ENCODE measurements at regions not wholly inside any gene's neighbourhood (a gene's known extent, or its start where the extent isn't known, plus 50 kb on each side); places are given as distances from the start of the nearest gene placed in this dataset.
A peak's percentile ranks its signal among the peaks of the same experiment; 100 is the strongest.

DNA sequence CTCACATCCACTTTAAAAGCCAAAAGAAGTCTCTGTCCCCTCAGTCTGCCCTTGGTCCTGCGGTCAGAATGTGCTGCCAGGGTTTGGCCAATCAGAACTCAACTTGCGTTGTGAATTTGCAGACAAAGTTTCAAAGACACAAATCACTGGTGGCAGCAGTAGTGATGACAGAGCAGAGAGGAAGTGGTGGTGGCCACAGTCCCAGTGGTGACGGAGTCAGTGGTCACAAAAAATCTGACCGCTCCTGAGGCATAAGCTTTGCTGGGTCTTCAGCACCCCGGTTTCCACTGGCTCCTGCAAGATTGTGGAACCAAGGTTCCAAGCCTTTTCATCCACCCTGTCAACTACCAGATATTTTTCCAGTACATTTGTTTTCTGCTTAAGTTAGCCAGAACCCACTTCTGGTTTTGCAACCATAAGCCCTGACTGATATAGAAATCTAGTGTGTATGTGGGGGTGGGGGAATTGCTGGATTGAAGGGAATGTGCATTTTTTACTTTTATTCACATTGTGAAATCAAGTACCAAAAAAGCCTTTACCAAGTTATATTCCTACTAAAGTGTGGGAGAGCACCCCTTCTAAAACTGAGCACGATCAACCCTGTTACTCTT, 112.3 kb downstream of the TMPRSS5 start:
- TF ChIP-seq EZH2 (IDR thresholded peaks at IDR 0.05; ENCODE audit: insufficient read depth, low read length), result no peak
- TF ChIP-seq, protein P1, sequence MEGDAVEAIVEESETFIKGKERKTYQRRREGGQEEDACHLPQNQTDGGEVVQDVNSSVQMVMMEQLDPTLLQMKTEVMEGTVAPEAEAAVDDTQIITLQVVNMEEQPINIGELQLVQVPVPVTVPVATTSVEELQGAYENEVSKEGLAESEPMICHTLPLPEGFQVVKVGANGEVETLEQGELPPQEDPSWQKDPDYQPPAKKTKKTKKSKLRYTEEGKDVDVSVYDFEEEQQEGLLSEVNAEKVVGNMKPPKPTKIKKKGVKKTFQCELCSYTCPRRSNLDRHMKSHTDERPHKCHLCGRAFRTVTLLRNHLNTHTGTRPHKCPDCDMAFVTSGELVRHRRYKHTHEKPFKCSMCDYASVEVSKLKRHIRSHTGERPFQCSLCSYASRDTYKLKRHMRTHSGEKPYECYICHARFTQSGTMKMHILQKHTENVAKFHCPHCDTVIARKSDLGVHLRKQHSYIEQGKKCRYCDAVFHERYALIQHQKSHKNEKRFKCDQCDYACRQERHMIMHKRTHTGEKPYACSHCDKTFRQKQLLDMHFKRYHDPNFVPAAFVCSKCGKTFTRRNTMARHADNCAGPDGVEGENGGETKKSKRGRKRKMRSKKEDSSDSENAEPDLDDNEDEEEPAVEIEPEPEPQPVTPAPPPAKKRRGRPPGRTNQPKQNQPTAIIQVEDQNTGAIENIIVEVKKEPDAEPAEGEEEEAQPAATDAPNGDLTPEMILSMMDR (IDR thresholded peaks at IDR 0.05; ENCODE audit: insufficient read depth, low read depth, low read length), result no peak
- FAIRE-seq, result no peak
- H3K4me3 ChIP-seq (ENCODE audit: insufficient read depth, low read depth, low read length), result no peak overlapping the region
- Mint-ChIP-seq H3K9me3 (ENCODE audit: unreplicated experiment) (peaks cover 8% of the 10 kb centered on the region), H3K27ac (ENCODE audit: unreplicated experiment) (no peak overlapping the region), H3K4me3 (ENCODE audit: unreplicated experiment) (no peak overlapping the region), H3K27me3 (ENCODE audit: low read depth, unreplicated experiment) (peaks cover 14% of the 10 kb centered on the region), H3K4me1 (ENCODE audit: low read depth, unreplicated experiment) (no peaks in the 10 kb centered on the region), H3K36me3 (ENCODE audit: low read depth, unreplicated experiment) (no peaks in the 10 kb centered on the region)
- no peaks in the 10 kb centered on the region for H3K27me3 ChIP-seq (ENCODE audit: insufficient read depth, low read length)
- peak; percentile 42 for DNase-seq (ENCODE audit: low read depth)
- no peaks in the 10 kb centered on the region for H3K79me2 ChIP-seq (ENCODE audit: insufficient read depth, low read length)
- no peak overlapping the region for H3K4me2 ChIP-seq (ENCODE audit: low read length)
- H3K9me3 ChIP-seq (ENCODE audit: insufficient read depth, low read depth, low read length), result peaks cover 3% of the 10 kb centered on the region
- no peaks in the 10 kb centered on the region for H4K20me1 ChIP-seq (ENCODE audit: insufficient read depth, low read length)
- no peak overlapping the region for H3K9ac ChIP-seq (ENCODE audit: low read length)
- H3K4me1 ChIP-seq (ENCODE audit: insufficient read depth, low read length), result no peaks in the 10 kb centered on the region
- no peak overlapping the region for H2AFZ ChIP-seq (ENCODE audit: low read depth, low read length)
- no peak overlapping the region for H3K27ac ChIP-seq (ENCODE audit: low read depth, low read length)
- no peaks in the 10 kb centered on the region for H3K36me3 ChIP-seq (ENCODE audit: insufficient read depth, low read length)

DNA sequence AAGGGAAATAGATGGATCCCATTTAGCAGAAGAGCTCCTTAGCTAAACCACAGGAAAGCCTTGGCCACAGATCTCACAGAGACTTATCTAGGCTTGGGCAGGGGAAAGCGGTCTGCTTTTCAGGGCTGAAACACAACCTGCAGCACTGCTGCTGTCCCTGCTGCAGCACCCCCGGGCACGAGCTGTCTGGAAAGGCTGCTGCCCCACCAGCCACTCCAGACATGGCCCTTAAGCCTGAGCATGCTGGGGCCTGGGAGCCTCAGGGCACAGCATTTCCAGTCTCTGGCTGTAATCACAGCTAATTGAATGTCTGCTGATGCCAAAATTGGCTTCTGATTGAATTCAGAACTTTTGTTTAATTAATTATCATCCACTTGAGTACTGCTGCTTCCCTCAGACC, 115.0 kb downstream of the TMPRSS5 start:
- Histone ChIP-seq H3K4me3 (ENCODE audit: insufficient read depth, low read depth, low read length) (no peak overlapping the region), H3K9me3 (ENCODE audit: insufficient read depth, low read depth, low read length) (no peaks in the 10 kb centered on the region), H3K9ac (ENCODE audit: low read length) (no peak overlapping the region), H3K79me2 (ENCODE audit: insufficient read depth, low read length) (no peaks in the 10 kb centered on the region), H3K4me2 (ENCODE audit: low read length) (no peak overlapping the region), H3K27me3 (ENCODE audit: insufficient read depth, low read length) (no peaks in the 10 kb centered on the region), H3K36me3 (ENCODE audit: insufficient read depth, low read length) (no peaks in the 10 kb centered on the region), H2AFZ (ENCODE audit: low read depth, low read length) (no peak overlapping the region), H4K20me1 (ENCODE audit: insufficient read depth, low read length) (no peaks in the 10 kb centered on the region), H3K27ac (ENCODE audit: low read depth, low read length) (no peak overlapping the region), H3K4me1 (ENCODE audit: insufficient read depth, low read length) (no peaks in the 10 kb centered on the region)
- no peak for TF ChIP-seq EZH2 (IDR thresholded peaks at IDR 0.05; ENCODE audit: insufficient read depth, low read length)
- TF ChIP-seq, protein P1 (IDR thresholded peaks at IDR 0.05; ENCODE audit: insufficient read depth, low read depth, low read length), result no peak
- H3K27ac Mint-ChIP-seq (ENCODE audit: unreplicated experiment), result no peak overlapping the region
- peaks cover 4% of the 10 kb centered on the region for H3K9me3 Mint-ChIP-seq (ENCODE audit: unreplicated experiment)
- peaks cover 2% of the 10 kb centered on the region for H3K4me1 Mint-ChIP-seq (ENCODE audit: low read depth, unreplicated experiment)
- FAIRE-seq (no peak), DNase-seq (ENCODE audit: low read depth) (no peak)
- H3K4me3 Mint-ChIP-seq (ENCODE audit: unreplicated experiment), result no peak overlapping the region
- no peaks in the 10 kb centered on the region for H3K36me3 Mint-ChIP-seq (ENCODE audit: low read depth, unreplicated experiment)
- H3K27me3 Mint-ChIP-seq (ENCODE audit: low read depth, unreplicated experiment), result peaks cover 21% of the 10 kb centered on the region

- no peak overlapping the region for H3K4me3 Mint-ChIP-seq (ENCODE audit: unreplicated experiment)
- Histone ChIP-seq H3K9me3 (ENCODE audit: insufficient read depth, low read depth, low read length) (no peaks in the 10 kb centered on the region), H3K27me3 (ENCODE audit: insufficient read depth, low read length) (no peaks in the 10 kb centered on the region), H3K36me3 (ENCODE audit: insufficient read depth, low read length) (no peaks in the 10 kb centered on the region), H4K20me1 (ENCODE audit: insufficient read depth, low read length) (no peaks in the 10 kb centered on the region), H3K9ac (ENCODE audit: low read length) (no peak overlapping the region), H3K4me1 (ENCODE audit: insufficient read depth, low read length) (no peaks in the 10 kb centered on the region), H3K4me3 (ENCODE audit: insufficient read depth, low read depth, low read length) (no peak overlapping the region), H3K27ac (ENCODE audit: low read depth, low read length) (no peak overlapping the region), H3K4me2 (ENCODE audit: low read length) (no peak overlapping the region), H3K79me2 (ENCODE audit: insufficient read depth, low read length) (no peaks in the 10 kb centered on the region), H2AFZ (ENCODE audit: low read depth, low read length) (no peak overlapping the region)
- no peaks in the 10 kb centered on the region for H3K36me3 Mint-ChIP-seq (ENCODE audit: low read depth, unreplicated experiment)
- H3K9me3 Mint-ChIP-seq (ENCODE audit: unreplicated experiment), result peaks cover 2% of the 10 kb centered on the region
- H3K4me1 Mint-ChIP-seq (ENCODE audit: low read depth, unreplicated experiment), result peaks cover 2% of the 10 kb centered on the region
- TF ChIP-seq, protein P1 (IDR thresholded peaks at IDR 0.05; ENCODE audit: insufficient read depth, low read depth, low read length), result no peak
- no peak for TF ChIP-seq EZH2 (IDR thresholded peaks at IDR 0.05; ENCODE audit: insufficient read depth, low read length)
- peaks cover 25% of the 10 kb centered on the region for H3K27me3 Mint-ChIP-seq (ENCODE audit: low read depth, unreplicated experiment)
- H3K27ac Mint-ChIP-seq (ENCODE audit: unreplicated experiment), result no peak overlapping the region
- FAIRE-seq (no peak), DNase-seq (ENCODE audit: low read depth) (peak; percentile 27)
Observed at GRCh38 chr11:113587308-113587739, 112.1 kb upstream of the DRD2 start.

Measured in astrocyte (in vitro differentiated cells and primary cell).